SK-N-SH (cell line): ENCODE measurements at regions not wholly inside any gene's neighbourhood (a gene's known extent, or its start where the extent isn't known, plus 50 kb on each side); places are given as distances from the start of the nearest gene placed in this dataset.
"Not testable (repeated sequence)": the region's sequence is repeated elsewhere in the genome, so short reads cannot be mapped to it uniquely, and the experiment has no call there.

Experiments
- CTCF ChIA-PET: fragments of 300-600, 350-600 bp; formaldehyde crosslinking; extraction: SDS; loops from one replicate; lab custom pipeline; 2021; lab: Yijun Ruan, JAX
- POLR2A ChIA-PET: fragments of 350-600 bp; sonication (Branson Sonifier 250); formaldehyde crosslinking; extraction: SDS; loops from one replicate; lab custom pipeline; 2020; ENCODE audit warnings: antibody characterized with exemption, inconsistent platforms; lab: Yijun Ruan, JAX
- DNase-seq: peaks from one replicate; pipeline ENCODE4 v3.0.0; 2012
- H2AFZ ChIP-seq: fragments of 200-600 bp; sonication (generic); 2 replicates; pipeline ENCODE4 v1.8.1; 2016; ENCODE audit warnings: antibody characterized with exemption, mild to moderate bottlenecking, low read depth
- H3F3A ChIP-seq: fragments of 200-600 bp; sonication (generic); replicated peaks from 2 replicates; pipeline ENCODE3; 2016; ENCODE audit warnings: antibody characterized with exemption, mild to moderate bottlenecking; ENCODE audit not compliant: insufficient read depth
- H3K27ac ChIP-seq, 2 experiments: fragments of 200-500 bp in 1 of 2; fragments of 200-600 bp in 1 of 2; sonication (Bioruptor generic) in 1 of 2; sonication (generic), shearing (Covaris generic) in 1 of 2; 2 replicates each; pipeline versions ENCODE4 v1.5.1 to v1.6.1; 2014 to 2016; ENCODE audit warnings: low read depth in 2 of 2, inconsistent platforms in 1 of 2, low read length in 1 of 2, mild to moderate bottlenecking in 1 of 2, mixed read lengths in 1 of 2
- H3K27me3 ChIP-seq: fragments of 200-600 bp; sonication (generic), shearing (Covaris generic); 2 replicates; pipeline ENCODE4 v1.6.1; 2016; ENCODE audit warnings: mixed run types; ENCODE audit not compliant: insufficient read depth
- H3K36me3 ChIP-seq, 2 experiments: fragments of 200-500 bp in 1 of 2; fragments of 200-600 bp in 1 of 2; sonication (Bioruptor generic) in 1 of 2; sonication (generic) in 1 of 2; replicated peaks in 1 of 2; 2 replicates each; pipeline versions ENCODE3 to v1.5.1; 2014 to 2016; ENCODE audit warnings: low read length in 1 of 2, mild to moderate bottlenecking in 1 of 2; ENCODE audit not compliant: insufficient read depth in 2 of 2, control insufficient read depth in 1 of 2
- H3K4me1 ChIP-seq, 2 experiments: fragments of 200-500 bp in 1 of 2; fragments of 200-600 bp in 1 of 2; sonication (Bioruptor generic) in 1 of 2; sonication (generic), shearing (Covaris generic) in 1 of 2; 2 replicates each; pipeline versions ENCODE4 v1.5.1 to v1.6.1; 2014 to 2016; ENCODE audit warnings: low read depth in 1 of 2, low read length in 1 of 2, mixed run types in 1 of 2; ENCODE audit not compliant: insufficient read depth in 2 of 2, control insufficient read depth in 1 of 2
- H3K4me2 ChIP-seq: fragments of 200-600 bp; sonication (generic), shearing (Covaris generic); 2 replicates; pipeline ENCODE4 v1.6.1; 2017; ENCODE audit warnings: mixed run types
- H3K4me3 ChIP-seq, 2 experiments: fragments of 200-500 bp in 1 of 2; fragments of 200-600 bp in 1 of 2; sonication (Bioruptor generic) in 1 of 2; sonication (generic), shearing (Covaris generic) in 1 of 2; 2 replicates each; pipeline versions ENCODE4 v1.5.1 to v1.8.1; 2014 to 2016; ENCODE audit warnings: low read depth in 2 of 2, inconsistent platforms in 1 of 2, low read length in 1 of 2, mild to moderate bottlenecking in 1 of 2, mixed read lengths in 1 of 2, moderate library complexity in 1 of 2
- H3K79me2 ChIP-seq: fragments of 200-600 bp; sonication (generic); 2 replicates; pipeline ENCODE4 v1.8.1; 2017; ENCODE audit warnings: mild to moderate bottlenecking; ENCODE audit not compliant: insufficient read depth
- H3K9ac ChIP-seq: fragments of 200-600 bp; sonication (generic); 2 replicates; pipeline ENCODE4 v1.6.1; 2017; ENCODE audit warnings: mixed run types
- H3K9me2 ChIP-seq: fragments of 200-600 bp; sonication (generic); 2 replicates; pipeline ENCODE4 v1.6.1; 2017; ENCODE audit warnings: mixed run types
- H3K9me3 ChIP-seq: fragments of 200-600 bp; sonication (generic); 2 replicates; pipeline ENCODE4 v1.6.1; 2017; ENCODE audit warnings: mixed run types, mild to moderate bottlenecking, moderate library complexity
- H4K20me1 ChIP-seq: fragments of 200-600 bp; sonication (generic); 2 replicates; pipeline ENCODE4 v1.6.1; 2017; ENCODE audit warnings: mild to moderate bottlenecking, mixed run types; ENCODE audit not compliant: insufficient read depth
- CHD2 ChIP-seq: fragments of 150-350 bp; IDR thresholded peaks from 2 replicates; pipeline ENCODE4 v1.6.1; 2018; ENCODE audit warnings: low read length; ENCODE audit not compliant: partially characterized antibody
- GABPA ChIP-seq: IDR thresholded peaks from 2 replicates; pipeline ENCODE4 v1.4.0; 2012; ENCODE audit warnings: low read depth, mild to moderate bottlenecking
- MEF2A ChIP-seq: IDR thresholded peaks from 2 replicates; pipeline ENCODE4 v1.4.0; 2012; ENCODE audit warnings: low read depth, borderline replicate concordance
- MXI1 ChIP-seq: IDR thresholded peaks from 2 replicates; pipeline ENCODE4 v1.6.1; 2012; ENCODE audit warnings: mild to moderate bottlenecking, low read depth, low read length, improper control_type of control experiment
- NFIC ChIP-seq: IDR thresholded peaks from 2 replicates; pipeline ENCODE4 v1.4.0; 2012; ENCODE audit warnings: borderline replicate concordance
- POLR2AphosphoS5 ChIP-seq: IDR thresholded peaks from 2 replicates; pipeline ENCODE4 v1.6.1; 2012; ENCODE audit warnings: low read depth, low read length
- RAD21 ChIP-seq: IDR thresholded peaks from 2 replicates; pipeline ENCODE4 v1.6.1; 2012; ENCODE audit warnings: mild to moderate bottlenecking, low read length
- RXRA ChIP-seq: IDR thresholded peaks from 2 replicates; pipeline ENCODE4 v1.4.0; 2012; ENCODE audit warnings: low read depth, mild to moderate bottlenecking, borderline replicate concordance
- SIN3A ChIP-seq: IDR thresholded peaks from 2 replicates; pipeline ENCODE4 v1.6.1; 2012; ENCODE audit warnings: low read depth, mild to moderate bottlenecking, low read length, moderate library complexity, borderline replicate concordance
- SMC3 ChIP-seq: IDR thresholded peaks from 2 replicates; pipeline ENCODE4 v1.6.1; 2012; ENCODE audit warnings: low read depth, low read length, improper control_type of control experiment
- TAF1 ChIP-seq: IDR thresholded peaks from 2 replicates; pipeline ENCODE4 v1.6.1; 2012; ENCODE audit warnings: low read depth, mild to moderate bottlenecking, low read length, moderate library complexity, borderline replicate concordance
- TEAD4 ChIP-seq: IDR thresholded peaks from 2 replicates; pipeline ENCODE4 v1.4.0; 2012; ENCODE audit warnings: mild to moderate bottlenecking, borderline replicate concordance; ENCODE audit not compliant: insufficient read depth
- WGBS: methylation state at CpG from one replicate; pipeline ENCODE4 v1.1.6; 2017; ENCODE audit warnings: low lambda C conversion rate; 5-methylcytosine and 5-hydroxymethylcytosine counted together
- TF ChIP-seq, protein P1 (sequence below): IDR thresholded peaks from 2 replicates; pipeline ENCODE4 v1.4.0; 2012; ENCODE audit warnings: low read depth
- TF ChIP-seq, protein P2 (sequence below): IDR thresholded peaks from 2 replicates; pipeline ENCODE4; 2012
- TF ChIP-seq, protein P3 (sequence below): IDR thresholded peaks from 2 replicates; pipeline ENCODE4 v1.4.0; 2012; ENCODE audit warnings: low read depth, borderline replicate concordance
- TF ChIP-seq, protein P4 (sequence below): fragments of 150-350 bp; IDR thresholded peaks from 2 replicates; pipeline ENCODE4 v1.6.1; 2017; ENCODE audit warnings: antibody characterized with exemption, low read length, low read depth, borderline replicate concordance
- TF ChIP-seq, protein P5 (sequence below): IDR thresholded peaks from 2 replicates; pipeline ENCODE4 v1.4.0; 2012; ENCODE audit warnings: low read depth, borderline replicate concordance

DNA sequence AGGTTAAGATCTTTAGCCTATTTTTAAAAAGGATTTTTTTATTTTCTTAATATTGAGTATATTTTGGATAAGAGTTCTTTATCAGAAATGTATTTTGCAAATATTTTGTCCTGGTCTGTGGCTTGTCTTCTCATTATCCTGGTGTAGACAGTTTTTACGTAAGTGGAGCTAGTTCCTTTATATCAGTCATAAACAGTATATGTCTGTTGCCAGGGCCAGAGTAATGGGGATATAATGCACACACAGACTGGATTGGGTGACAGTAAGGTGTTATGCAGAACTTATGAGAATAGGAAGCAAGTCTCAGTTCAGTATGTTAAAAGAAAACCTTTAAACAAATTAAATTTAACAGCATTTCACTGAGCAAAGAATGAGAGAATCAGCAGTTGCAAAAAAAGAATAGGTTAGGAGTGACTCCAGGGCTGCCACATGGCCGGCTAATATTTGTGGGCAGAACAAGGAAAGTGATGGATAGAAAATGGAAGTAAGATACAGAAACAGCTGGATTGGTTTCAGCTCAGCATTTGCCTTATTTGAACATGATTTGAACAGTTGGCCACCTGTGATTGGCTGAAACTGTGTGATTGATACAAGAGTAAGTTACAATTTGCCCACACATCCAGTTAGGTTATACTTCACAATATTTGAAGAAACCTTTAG lies 61.1 kb upstream of the ZNG1B start:
- CTCF ChIA-PET, result interaction anchor here (1.5 to 2.1 kb wide), 4 partner anchors 14 to 238 kb away, joined by 5 to 11 read pairs (median 6); no protein-coding TSS in a partner anchor
- Histone ChIP-seq H3K36me3 (no peaks in the 10 kb centered on the region), H3K4me3 (no peak overlapping the region), H3K79me2 (no peaks in the 10 kb centered on the region), H3F3A (no peaks in the 10 kb centered on the region), H3K4me1 (no peaks in the 10 kb centered on the region), H3K9me2 (no peaks in the 10 kb centered on the region), H4K20me1 (no peaks in the 10 kb centered on the region), H3K4me2 (no peak overlapping the region), H2AFZ (no peak overlapping the region), H3K9ac (no peak overlapping the region), H3K27ac (no peak overlapping the region)
- WGBS, result 34% methylated on average over 2 of the region's 2 CpGs
- no peak for DNase-seq
- TF ChIP-seq SIN3A (no peak), GABPA (no peak), TAF1 (no peak), TEAD4 (no peak), RAD21 (no peak), MEF2A (no peak), MXI1 (no peak), SMC3 (no peak), POLR2AphosphoS5 (no peak), CHD2 (no peak), NFIC (no peak), RXRA (no peak)
- TF ChIP-seq, protein P1, sequence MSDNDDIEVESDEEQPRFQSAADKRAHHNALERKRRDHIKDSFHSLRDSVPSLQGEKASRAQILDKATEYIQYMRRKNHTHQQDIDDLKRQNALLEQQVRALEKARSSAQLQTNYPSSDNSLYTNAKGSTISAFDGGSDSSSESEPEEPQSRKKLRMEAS, result no peak
- TF ChIP-seq, protein P2, sequence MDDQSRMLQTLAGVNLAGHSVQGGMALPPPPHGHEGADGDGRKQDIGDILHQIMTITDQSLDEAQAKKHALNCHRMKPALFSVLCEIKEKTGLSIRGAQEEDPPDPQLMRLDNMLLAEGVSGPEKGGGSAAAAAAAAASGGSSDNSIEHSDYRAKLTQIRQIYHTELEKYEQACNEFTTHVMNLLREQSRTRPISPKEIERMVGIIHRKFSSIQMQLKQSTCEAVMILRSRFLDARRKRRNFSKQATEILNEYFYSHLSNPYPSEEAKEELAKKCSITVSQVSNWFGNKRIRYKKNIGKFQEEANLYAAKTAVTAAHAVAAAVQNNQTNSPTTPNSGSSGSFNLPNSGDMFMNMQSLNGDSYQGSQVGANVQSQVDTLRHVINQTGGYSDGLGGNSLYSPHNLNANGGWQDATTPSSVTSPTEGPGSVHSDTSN, result no peak
- TF ChIP-seq, protein P3, sequence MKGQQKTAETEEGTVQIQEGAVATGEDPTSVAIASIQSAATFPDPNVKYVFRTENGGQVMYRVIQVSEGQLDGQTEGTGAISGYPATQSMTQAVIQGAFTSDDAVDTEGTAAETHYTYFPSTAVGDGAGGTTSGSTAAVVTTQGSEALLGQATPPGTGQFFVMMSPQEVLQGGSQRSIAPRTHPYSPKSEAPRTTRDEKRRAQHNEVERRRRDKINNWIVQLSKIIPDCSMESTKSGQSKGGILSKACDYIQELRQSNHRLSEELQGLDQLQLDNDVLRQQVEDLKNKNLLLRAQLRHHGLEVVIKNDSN, result no peak
- TF ChIP-seq, protein P4, sequence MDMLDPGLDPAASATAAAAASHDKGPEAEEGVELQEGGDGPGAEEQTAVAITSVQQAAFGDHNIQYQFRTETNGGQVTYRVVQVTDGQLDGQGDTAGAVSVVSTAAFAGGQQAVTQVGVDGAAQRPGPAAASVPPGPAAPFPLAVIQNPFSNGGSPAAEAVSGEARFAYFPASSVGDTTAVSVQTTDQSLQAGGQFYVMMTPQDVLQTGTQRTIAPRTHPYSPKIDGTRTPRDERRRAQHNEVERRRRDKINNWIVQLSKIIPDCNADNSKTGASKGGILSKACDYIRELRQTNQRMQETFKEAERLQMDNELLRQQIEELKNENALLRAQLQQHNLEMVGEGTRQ, result no peak
- TF ChIP-seq, protein P5, sequence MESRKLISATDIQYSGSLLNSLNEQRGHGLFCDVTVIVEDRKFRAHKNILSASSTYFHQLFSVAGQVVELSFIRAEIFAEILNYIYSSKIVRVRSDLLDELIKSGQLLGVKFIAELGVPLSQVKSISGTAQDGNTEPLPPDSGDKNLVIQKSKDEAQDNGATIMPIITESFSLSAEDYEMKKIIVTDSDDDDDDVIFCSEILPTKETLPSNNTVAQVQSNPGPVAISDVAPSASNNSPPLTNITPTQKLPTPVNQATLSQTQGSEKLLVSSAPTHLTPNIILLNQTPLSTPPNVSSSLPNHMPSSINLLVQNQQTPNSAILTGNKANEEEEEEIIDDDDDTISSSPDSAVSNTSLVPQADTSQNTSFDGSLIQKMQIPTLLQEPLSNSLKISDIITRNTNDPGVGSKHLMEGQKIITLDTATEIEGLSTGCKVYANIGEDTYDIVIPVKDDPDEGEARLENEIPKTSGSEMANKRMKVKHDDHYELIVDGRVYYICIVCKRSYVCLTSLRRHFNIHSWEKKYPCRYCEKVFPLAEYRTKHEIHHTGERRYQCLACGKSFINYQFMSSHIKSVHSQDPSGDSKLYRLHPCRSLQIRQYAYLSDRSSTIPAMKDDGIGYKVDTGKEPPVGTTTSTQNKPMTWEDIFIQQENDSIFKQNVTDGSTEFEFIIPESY, result no peak
- TF ChIP-seq, all 33 proteins: peak for 0
- Histone ChIP-seq H3K27me3 (peaks cover 53% of the 10 kb centered on the region; the same call in 1 of the 2 replicates), H3K9me3 (no peaks in the 10 kb centered on the region)
- POLR2A ChIA-PET, result no interaction called here

DNA sequence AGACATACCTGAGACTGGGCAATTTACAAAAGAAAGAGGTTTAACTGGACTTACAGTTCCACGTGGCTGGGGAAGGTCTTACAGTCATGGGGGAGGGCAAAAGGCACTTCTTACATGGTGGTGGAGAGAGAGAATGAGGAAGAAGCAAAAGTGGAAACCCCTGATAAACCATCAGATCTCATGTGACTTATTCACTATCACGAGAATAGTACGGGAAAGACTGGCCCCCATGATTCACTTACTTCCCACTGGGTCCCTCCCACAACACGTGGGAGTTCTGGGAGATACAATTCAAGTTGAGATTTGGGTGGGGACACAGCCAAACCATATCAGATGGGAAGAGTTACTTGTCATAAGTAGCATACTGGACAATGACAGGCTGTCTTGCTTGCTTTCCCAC lies 62.6 kb upstream of the ZNG1B start:
- H4K20me1 ChIP-seq, DNase-seq, H3K4me1 ChIP-seq, CTCF ChIA-PET, H3K4me2 ChIP-seq, H3K27ac ChIP-seq, H3K4me3 ChIP-seq, H3K9me3 ChIP-seq, H2AFZ ChIP-seq, POLR2A ChIA-PET, H3K9me2 ChIP-seq, H3K79me2 ChIP-seq, H3F3A ChIP-seq, H3K36me3 ChIP-seq, H3K9ac ChIP-seq: not testable (repeated sequence)
- 12% methylated on average over 4 of the region's 4 CpGs for WGBS
- peaks cover 51% of the 10 kb centered on the region; the same call in 1 of the 2 replicates for H3K27me3 ChIP-seq

DNA sequence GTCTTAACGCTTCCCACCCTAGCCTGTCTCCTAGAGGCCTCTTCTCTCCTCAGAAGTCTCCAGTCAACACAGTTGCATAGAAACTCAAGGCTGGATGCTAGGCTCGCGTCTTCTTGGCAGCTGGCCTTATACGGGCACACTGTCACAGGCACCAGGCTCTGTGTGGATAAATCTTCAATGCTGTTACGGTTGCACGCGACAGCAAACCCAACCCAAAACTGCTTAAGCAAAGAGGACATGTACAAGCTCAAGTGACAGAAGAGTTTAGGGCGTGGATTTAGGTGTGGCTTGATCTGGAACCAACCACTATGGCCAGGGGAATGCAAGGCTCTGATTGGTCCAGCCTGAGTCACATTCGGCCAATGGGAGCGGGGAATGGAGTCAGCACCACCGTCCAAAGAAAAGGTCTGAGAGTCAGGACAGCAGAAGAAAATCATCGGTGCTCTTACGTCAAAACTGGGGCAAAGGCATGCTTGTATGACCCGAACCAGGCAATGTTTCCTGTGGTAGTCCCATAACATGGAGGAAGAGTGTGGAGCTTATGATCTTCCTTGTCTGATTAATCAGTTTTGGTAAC lies 65.1 kb upstream of the ZNG1B start:
- peak; percentile 6 for DNase-seq
- H3K4me1 ChIP-seq, H3K9ac ChIP-seq, H3K27ac ChIP-seq, H3K4me3 ChIP-seq, H3K36me3 ChIP-seq, H3K4me2 ChIP-seq, H3K9me2 ChIP-seq, H3K79me2 ChIP-seq, H4K20me1 ChIP-seq, H3K9me3 ChIP-seq, H3F3A ChIP-seq, H2AFZ ChIP-seq, POLR2A ChIA-PET: not testable (repeated sequence)
- CTCF ChIA-PET, result interaction anchor here (1.1 to 5.5 kb wide), 6 partner anchors 18 to 235 kb away, joined by 3 to 43 read pairs (median 22); no protein-coding TSS in a partner anchor
- peaks cover 29% of the 10 kb centered on the region; the same call in 1 of the 2 replicates for H3K27me3 ChIP-seq
- 31% methylated on average over 14 of the region's 14 CpGs for WGBS
